ENCODE measurements at regions not wholly inside any gene's neighbourhood (a gene's known extent, or its start where the extent isn't known, plus 50 kb on each side); places are given as distances from the start of the nearest gene placed in this dataset.

DNA sequence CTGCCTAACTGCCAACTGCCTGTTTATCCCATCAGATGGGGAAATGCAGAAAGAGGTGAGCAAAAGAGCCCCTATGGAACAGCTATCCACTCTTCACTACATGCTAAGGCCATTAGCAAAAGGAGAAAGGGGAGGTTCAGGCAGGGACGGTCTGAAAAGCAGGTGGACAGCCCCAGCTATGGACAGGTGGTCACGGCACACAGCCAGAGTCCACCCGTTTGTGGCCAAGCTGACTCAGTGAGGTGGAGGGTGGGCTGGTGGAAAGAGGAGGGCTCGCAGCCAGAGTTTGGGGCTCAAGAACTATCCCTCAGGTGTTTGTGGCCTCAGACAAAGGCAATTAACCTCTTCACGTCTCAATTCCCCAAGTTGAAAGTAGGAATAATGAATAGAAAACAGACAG, 148.9 kb upstream of the UBE2E1 start:
- no peak for TF ChIP-seq SUZ12 (IDR thresholded peaks at IDR 0.05; ENCODE audit: extremely low read depth, insufficient read depth, insufficient read length)
- no peak for TF ChIP-seq ZNF274 (IDR thresholded peaks at IDR 0.05; ENCODE audit: low read depth, low read length)

All from NT2/D1 (cell line).